Keratinocyte (primary cell): ENCODE measurements at regions not wholly inside any gene's neighbourhood (a gene's known extent, or its start where the extent isn't known, plus 50 kb on each side); places are given as distances from the start of the nearest gene placed in this dataset.

Source experiments
- EZH2 ChIP-seq: IDR thresholded peaks from one replicate; pipeline ENCODE4 v1.6.1; 2012; ENCODE audit warnings: inconsistent platforms, mild to moderate bottlenecking, low read length, moderate library complexity
- TF ChIP-seq, protein P1 (sequence below), 3 experiments: IDR thresholded peaks in 1 of 3; conservative IDR thresholded peaks in 1 of 3; optimal IDR thresholded peaks in 1 of 3; 2 replicates in 2 of 3; 3 replicates in 1 of 3; pipeline versions ENCODE3 to v1.5.1; 2011; ENCODE audit warnings: low read length in 3 of 3, mild to moderate bottlenecking in 3 of 3, moderate library complexity in 2 of 3, control low read depth in 1 of 3, inconsistent platforms in 1 of 3; ENCODE audit not compliant: insufficient read depth in 2 of 3; ENCODE audit errors: extremely low read depth in 1 of 3

DNA sequence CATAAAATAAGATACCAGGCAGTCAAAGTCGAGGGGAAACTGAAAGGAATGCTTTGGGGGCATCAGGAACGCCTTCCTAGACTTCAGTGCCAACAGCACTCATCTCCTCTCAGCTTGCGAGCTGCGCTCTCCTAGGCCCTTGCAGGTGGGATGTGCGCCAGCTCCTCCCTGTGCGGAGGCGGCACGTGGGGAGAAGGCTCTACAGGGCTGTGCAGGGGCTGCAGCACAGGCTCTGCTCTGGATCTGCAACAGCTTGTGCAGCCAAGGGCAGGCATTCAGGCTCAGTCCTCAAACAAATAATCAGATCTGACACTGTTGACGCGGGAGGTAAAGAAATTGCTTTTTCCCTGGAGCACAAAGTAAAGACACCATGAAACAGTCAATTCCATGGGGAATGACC lies 144.8 kb downstream of the TTLL2 start:
- TF ChIP-seq, protein P1, sequence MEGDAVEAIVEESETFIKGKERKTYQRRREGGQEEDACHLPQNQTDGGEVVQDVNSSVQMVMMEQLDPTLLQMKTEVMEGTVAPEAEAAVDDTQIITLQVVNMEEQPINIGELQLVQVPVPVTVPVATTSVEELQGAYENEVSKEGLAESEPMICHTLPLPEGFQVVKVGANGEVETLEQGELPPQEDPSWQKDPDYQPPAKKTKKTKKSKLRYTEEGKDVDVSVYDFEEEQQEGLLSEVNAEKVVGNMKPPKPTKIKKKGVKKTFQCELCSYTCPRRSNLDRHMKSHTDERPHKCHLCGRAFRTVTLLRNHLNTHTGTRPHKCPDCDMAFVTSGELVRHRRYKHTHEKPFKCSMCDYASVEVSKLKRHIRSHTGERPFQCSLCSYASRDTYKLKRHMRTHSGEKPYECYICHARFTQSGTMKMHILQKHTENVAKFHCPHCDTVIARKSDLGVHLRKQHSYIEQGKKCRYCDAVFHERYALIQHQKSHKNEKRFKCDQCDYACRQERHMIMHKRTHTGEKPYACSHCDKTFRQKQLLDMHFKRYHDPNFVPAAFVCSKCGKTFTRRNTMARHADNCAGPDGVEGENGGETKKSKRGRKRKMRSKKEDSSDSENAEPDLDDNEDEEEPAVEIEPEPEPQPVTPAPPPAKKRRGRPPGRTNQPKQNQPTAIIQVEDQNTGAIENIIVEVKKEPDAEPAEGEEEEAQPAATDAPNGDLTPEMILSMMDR (optimal IDR thresholded peaks at IDR 0.05 in 1 of 3, IDR thresholded peaks at IDR 0.05 in 1 of 3, conservative IDR thresholded peaks at IDR 0.05 in 1 of 3; ENCODE audit: extremely low read depth in 1 of 3, insufficient read depth in 2 of 3, low read length in 3 of 3): no peak
- no peak for TF ChIP-seq EZH2
